ENCODE measurements at regions not wholly inside any gene's neighbourhood (a gene's known extent, or its start where the extent isn't known, plus 50 kb on each side); places are given as distances from the start of the nearest gene placed in this dataset.

DNA sequence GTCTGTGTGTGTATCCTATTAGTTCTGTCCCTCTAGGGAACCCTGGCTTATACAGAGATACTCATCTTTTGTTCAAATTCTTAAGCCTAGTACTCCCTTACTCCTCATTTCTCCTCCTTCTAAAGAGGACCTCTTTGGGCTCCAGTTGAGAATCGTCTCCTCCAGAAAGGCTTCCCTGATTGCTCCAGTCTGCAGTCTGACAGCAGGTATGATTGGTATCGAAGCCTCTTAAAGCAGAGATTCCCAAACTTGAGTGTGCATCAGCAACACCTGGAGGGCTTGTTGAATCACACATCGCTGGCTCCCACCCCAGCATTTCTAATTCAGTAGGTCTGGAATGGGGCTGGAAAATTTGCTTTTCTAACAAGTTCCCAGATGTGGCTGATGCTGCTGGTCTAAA, 60.9 kb upstream of the NMNAT3 start (continued):
- TF ChIP-seq, protein P1, sequence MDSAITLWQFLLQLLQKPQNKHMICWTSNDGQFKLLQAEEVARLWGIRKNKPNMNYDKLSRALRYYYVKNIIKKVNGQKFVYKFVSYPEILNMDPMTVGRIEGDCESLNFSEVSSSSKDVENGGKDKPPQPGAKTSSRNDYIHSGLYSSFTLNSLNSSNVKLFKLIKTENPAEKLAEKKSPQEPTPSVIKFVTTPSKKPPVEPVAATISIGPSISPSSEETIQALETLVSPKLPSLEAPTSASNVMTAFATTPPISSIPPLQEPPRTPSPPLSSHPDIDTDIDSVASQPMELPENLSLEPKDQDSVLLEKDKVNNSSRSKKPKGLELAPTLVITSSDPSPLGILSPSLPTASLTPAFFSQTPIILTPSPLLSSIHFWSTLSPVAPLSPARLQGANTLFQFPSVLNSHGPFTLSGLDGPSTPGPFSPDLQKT (IDR thresholded peaks at IDR 0.05; ENCODE audit: borderline replicate concordance, low read depth, low read length) = no peak

DNA sequence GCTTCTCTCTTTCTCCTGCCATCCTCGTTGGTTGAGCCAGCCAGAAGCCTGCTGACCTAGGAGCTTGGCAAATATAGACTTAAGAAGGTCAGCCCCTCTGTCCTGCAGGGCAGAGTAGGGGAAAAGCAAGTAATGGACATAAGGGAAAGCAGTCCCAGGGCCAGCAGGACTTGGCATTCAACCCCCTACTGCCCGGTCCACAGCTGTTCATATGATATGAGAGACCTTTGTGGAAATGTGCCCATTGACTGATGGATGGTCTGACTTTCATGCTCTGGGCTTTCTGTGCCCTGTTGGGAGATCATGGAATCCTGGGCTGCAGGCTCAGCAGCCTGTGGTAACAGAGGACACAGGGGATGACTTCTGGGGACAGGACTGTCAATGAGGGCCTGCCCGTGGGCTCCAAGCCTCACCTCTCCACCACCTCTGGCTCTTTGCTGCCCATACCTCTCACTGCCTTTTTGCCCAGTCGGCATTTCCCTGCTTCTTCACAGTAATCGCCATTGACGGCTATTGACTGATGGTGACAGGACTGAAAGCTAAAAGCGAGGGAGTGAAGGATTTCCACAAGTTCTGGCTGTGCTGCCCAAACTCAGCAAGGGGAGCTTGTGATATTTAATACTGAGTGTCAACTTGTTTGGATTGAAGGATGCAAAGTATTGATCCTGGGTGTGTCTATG, 60.0 kb upstream of the NMNAT3 start:
- ChIA-PET CTCF (interaction anchor here (0.7 kb wide), 1 partner anchor 1748 kb away, joined by 3 read pairs; no protein-coding TSS in a partner anchor), POLR2A (no interaction called here)
- Histone ChIP-seq H3K36me3 (ENCODE audit: control insufficient read depth in 2 of 2, insufficient read depth in 1 of 2, low read length in 2 of 2) (no peaks in the 10 kb centered on the region), H3K27ac (ENCODE audit: extremely low read depth, low read depth, low read length) (no peak overlapping the region), H3K9me3 (ENCODE audit: control insufficient read depth, insufficient read depth, low read depth, low read length) (no peaks in the 10 kb centered on the region), H3K4me3 (ENCODE audit: low read depth, low read length) (no peak overlapping the region), H3K4me1 (ENCODE audit: control insufficient read depth, insufficient read depth, low read length) (no peaks in the 10 kb centered on the region)
- TF ChIP-seq ZNF544 (tag by site-specific recombination; IDR thresholded peaks at IDR 0.05) = no peak
- TF ChIP-seq SALL2 (tag by site-specific recombination; IDR thresholded peaks at IDR 0.05; ENCODE audit: borderline replicate concordance) = no peak
- TF ChIP-seq ZNF555 (tag by site-specific recombination; conservative IDR thresholded peaks at IDR 0.05) = no peak
- TF ChIP-seq ZNF404 (tag by site-specific recombination; IDR thresholded peaks at IDR 0.05) = no peak
- TF ChIP-seq, protein P2, sequence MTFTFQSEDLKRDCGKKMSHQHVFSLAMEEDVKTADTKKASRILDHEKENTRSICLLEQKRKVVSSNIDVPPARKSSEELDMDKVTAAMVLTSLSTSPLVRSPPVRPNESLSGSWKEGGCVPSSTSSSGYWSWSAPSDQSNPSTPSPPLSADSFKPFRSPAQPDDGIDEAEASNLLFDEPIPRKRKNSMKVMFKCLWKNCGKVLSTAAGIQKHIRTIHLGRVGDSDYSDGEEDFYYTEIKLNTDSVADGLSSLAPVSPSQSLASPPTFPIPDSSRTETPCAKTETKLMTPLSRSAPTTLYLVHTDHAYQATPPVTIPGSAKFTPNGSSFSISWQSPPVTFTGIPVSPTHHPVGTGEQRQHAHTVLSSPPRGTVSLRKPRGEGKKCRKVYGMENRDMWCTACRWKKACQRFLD (tag by site-specific recombination; IDR thresholded peaks at IDR 0.05) = no peak
- TF ChIP-seq, protein P3, sequence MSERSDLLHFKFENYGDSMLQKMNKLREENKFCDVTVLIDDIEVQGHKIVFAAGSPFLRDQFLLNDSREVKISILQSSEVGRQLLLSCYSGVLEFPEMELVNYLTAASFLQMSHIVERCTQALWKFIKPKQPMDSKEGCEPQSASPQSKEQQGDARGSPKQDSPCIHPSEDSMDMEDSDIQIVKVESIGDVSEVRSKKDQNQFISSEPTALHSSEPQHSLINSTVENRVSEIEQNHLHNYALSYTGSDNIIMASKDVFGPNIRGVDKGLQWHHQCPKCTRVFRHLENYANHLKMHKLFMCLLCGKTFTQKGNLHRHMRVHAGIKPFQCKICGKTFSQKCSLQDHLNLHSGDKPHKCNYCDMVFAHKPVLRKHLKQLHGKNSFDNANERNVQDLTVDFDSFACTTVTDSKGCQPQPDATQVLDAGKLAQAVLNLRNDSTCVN (tag by site-specific recombination; optimal IDR thresholded peaks at IDR 0.05) = no peak
- no peak for TF ChIP-seq ZNF223 (tag by site-specific recombination; IDR thresholded peaks at IDR 0.05)
- no peak for TF ChIP-seq ZNF670 (tag by site-specific recombination; IDR thresholded peaks at IDR 0.05; ENCODE audit: low read depth)
- no peak for TF ChIP-seq YY2 (tag by site-specific recombination; IDR thresholded peaks at IDR 0.05)
- TF ChIP-seq, protein P4, sequence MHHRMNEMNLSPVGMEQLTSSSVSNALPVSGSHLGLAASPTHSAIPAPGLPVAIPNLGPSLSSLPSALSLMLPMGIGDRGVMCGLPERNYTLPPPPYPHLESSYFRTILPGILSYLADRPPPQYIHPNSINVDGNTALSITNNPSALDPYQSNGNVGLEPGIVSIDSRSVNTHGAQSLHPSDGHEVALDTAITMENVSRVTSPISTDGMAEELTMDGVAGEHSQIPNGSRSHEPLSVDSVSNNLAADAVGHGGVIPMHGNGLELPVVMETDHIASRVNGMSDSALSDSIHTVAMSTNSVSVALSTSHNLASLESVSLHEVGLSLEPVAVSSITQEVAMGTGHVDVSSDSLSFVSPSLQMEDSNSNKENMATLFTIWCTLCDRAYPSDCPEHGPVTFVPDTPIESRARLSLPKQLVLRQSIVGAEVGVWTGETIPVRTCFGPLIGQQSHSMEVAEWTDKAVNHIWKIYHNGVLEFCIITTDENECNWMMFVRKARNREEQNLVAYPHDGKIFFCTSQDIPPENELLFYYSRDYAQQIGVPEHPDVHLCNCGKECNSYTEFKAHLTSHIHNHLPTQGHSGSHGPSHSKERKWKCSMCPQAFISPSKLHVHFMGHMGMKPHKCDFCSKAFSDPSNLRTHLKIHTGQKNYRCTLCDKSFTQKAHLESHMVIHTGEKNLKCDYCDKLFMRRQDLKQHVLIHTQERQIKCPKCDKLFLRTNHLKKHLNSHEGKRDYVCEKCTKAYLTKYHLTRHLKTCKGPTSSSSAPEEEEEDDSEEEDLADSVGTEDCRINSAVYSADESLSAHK (tag by site-specific recombination; IDR thresholded peaks at IDR 0.05) = no peak
- no peak for TF ChIP-seq ZNF777 (tag by site-specific recombination; IDR thresholded peaks at IDR 0.05; ENCODE audit: borderline replicate concordance)
- no peak for TF ChIP-seq MEIS1 (CRISPR knock-in tag; IDR thresholded peaks at IDR 0.05; ENCODE audit: borderline replicate concordance)
- TF ChIP-seq, protein P5, sequence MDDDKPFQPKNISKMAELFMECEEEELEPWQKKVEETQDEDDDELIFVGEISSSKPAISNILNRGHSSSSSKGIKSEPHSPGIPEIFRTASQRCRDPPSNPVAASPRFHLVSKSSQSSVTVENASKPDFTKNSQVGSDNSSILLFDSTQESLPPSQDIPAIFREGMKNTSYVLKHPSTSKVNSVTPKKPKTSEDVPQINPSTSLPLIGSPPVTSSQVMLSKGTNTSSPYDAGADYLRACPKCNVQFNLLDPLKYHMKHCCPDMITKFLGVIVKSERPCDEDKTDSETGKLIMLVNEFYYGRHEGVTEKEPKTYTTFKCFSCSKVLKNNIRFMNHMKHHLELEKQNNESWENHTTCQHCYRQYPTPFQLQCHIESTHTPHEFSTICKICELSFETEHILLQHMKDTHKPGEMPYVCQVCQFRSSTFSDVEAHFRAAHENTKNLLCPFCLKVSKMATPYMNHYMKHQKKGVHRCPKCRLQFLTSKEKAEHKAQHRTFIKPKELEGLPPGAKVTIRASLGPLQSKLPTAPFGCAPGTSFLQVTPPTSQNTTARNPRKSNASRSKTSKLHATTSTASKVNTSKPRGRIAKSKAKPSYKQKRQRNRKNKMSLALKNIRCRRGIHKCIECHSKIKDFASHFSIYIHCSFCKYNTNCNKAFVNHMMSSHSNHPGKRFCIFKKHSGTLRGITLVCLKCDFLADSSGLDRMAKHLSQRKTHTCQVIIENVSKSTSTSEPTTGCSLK (tag by site-specific recombination; IDR thresholded peaks at IDR 0.05) = no peak
- no peak for TF ChIP-seq ZNF600 (tag by site-specific recombination; IDR thresholded peaks at IDR 0.05)
- no peak for TF ChIP-seq HOXD13 (CRISPR knock-in tag; IDR thresholded peaks at IDR 0.05; ENCODE audit: borderline replicate concordance)
- no peak for TF ChIP-seq ZNF184 (tag by site-specific recombination; IDR thresholded peaks at IDR 0.05)
- no peak for TF ChIP-seq ZIC2 (tag by site-specific recombination; IDR thresholded peaks at IDR 0.05)
- no peak for TF ChIP-seq GLIS1 (tag by site-specific recombination; IDR thresholded peaks at IDR 0.05)
- no peak for TF ChIP-seq ZNF768 (tag by site-specific recombination; IDR thresholded peaks at IDR 0.05)

All from HEK293 (cell line).